Uterus (tissue), 2 donors: ENCODE measurements at regions not wholly inside any gene's neighbourhood (a gene's known extent, or its start where the extent isn't known, plus 50 kb on each side); places are given as distances from the start of the nearest gene placed in this dataset.

Experiments
- POLR2A ChIP-seq, 2 donors: fragments of 450-650 bp; IDR thresholded peaks; one replicate each; pipeline ENCODE4 v1.6.1; 2016; ENCODE audit warnings: antibody characterized with exemption in 2 of 2, mild to moderate bottlenecking in 1 of 2, moderate library complexity in 1 of 2
- TF ChIP-seq, protein P1 (sequence below), 4 experiments: fragments of 200-600 bp in 2 of 4; fragments of 450-650 bp in 2 of 4; sonication (generic) in 2 of 4; IDR thresholded peaks; one replicate each; pipeline ENCODE4 v1.5.1; 2016 to 2019; ENCODE audit warnings: antibody characterized with exemption in 4 of 4, mild to moderate bottlenecking in 2 of 4, moderate library complexity in 1 of 4

- TF ChIP-seq, protein P1, sequence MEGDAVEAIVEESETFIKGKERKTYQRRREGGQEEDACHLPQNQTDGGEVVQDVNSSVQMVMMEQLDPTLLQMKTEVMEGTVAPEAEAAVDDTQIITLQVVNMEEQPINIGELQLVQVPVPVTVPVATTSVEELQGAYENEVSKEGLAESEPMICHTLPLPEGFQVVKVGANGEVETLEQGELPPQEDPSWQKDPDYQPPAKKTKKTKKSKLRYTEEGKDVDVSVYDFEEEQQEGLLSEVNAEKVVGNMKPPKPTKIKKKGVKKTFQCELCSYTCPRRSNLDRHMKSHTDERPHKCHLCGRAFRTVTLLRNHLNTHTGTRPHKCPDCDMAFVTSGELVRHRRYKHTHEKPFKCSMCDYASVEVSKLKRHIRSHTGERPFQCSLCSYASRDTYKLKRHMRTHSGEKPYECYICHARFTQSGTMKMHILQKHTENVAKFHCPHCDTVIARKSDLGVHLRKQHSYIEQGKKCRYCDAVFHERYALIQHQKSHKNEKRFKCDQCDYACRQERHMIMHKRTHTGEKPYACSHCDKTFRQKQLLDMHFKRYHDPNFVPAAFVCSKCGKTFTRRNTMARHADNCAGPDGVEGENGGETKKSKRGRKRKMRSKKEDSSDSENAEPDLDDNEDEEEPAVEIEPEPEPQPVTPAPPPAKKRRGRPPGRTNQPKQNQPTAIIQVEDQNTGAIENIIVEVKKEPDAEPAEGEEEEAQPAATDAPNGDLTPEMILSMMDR (IDR thresholded peaks at IDR 0.05), result no peak
- TF ChIP-seq POLR2A (IDR thresholded peaks at IDR 0.05), result no peak
Measured at GRCh38 chr20:53811577-53811976, 217.9 kb upstream of the ZNF217 start.
